Panc1 (cell line): ENCODE measurements at regions not wholly inside any gene's neighbourhood (a gene's known extent, or its start where the extent isn't known, plus 50 kb on each side); places are given as distances from the start of the nearest gene placed in this dataset.

Experiments used
- POLR2AphosphoS5 ChIP-seq: IDR thresholded peaks from 2 replicates; pipeline ENCODE4 v1.6.1; 2012; ENCODE audit warnings: mild to moderate bottlenecking, low read depth, low read length, moderate library complexity
- REST ChIP-seq, 2 experiments: IDR thresholded peaks; 2 replicates each; pipeline ENCODE4 v1.6.1; 2011 to 2012; ENCODE audit warnings: low read depth in 2 of 2, control low read depth in 1 of 2, low read length in 1 of 2, mild to moderate bottlenecking in 1 of 2, moderate library complexity in 1 of 2; ENCODE audit not compliant: insufficient read depth in 1 of 2
- TCF7L2 ChIP-seq: IDR thresholded peaks from 2 replicates; pipeline ENCODE4 v1.6.1; 2011; ENCODE audit warnings: mild to moderate bottlenecking, low read depth, low read length, inconsistent platforms
- TF ChIP-seq, protein P1 (sequence below): fragments of 450-650 bp; IDR thresholded peaks from 2 replicates; pipeline ENCODE4 v1.5.1; 2017; ENCODE audit warnings: mild to moderate bottlenecking

- TF ChIP-seq, protein P1, sequence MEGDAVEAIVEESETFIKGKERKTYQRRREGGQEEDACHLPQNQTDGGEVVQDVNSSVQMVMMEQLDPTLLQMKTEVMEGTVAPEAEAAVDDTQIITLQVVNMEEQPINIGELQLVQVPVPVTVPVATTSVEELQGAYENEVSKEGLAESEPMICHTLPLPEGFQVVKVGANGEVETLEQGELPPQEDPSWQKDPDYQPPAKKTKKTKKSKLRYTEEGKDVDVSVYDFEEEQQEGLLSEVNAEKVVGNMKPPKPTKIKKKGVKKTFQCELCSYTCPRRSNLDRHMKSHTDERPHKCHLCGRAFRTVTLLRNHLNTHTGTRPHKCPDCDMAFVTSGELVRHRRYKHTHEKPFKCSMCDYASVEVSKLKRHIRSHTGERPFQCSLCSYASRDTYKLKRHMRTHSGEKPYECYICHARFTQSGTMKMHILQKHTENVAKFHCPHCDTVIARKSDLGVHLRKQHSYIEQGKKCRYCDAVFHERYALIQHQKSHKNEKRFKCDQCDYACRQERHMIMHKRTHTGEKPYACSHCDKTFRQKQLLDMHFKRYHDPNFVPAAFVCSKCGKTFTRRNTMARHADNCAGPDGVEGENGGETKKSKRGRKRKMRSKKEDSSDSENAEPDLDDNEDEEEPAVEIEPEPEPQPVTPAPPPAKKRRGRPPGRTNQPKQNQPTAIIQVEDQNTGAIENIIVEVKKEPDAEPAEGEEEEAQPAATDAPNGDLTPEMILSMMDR = no peak
- TF ChIP-seq REST (IDR thresholded peaks at IDR 0.05; ENCODE audit: insufficient read depth in 1 of 2, low read depth in 2 of 2, low read length in 1 of 2) (no peak), POLR2AphosphoS5 (no peak), TCF7L2 (no peak)
Observed at GRCh38 chrX:4322916-4323315, 609.5 kb upstream of the PRKX start.
